GM12872 (cell line): ENCODE measurements at regions not wholly inside any gene's neighbourhood (a gene's known extent, or its start where the extent isn't known, plus 50 kb on each side); places are given as distances from the start of the nearest gene placed in this dataset.

Experiments used
- TF ChIP-seq, protein P1 (sequence below): IDR thresholded peaks from 3 replicates; pipeline ENCODE4 v1.5.1; 2011; ENCODE audit warnings: low read depth, mild to moderate bottlenecking, low read length, moderate library complexity; ENCODE audit not compliant: insufficient read depth

DNA sequence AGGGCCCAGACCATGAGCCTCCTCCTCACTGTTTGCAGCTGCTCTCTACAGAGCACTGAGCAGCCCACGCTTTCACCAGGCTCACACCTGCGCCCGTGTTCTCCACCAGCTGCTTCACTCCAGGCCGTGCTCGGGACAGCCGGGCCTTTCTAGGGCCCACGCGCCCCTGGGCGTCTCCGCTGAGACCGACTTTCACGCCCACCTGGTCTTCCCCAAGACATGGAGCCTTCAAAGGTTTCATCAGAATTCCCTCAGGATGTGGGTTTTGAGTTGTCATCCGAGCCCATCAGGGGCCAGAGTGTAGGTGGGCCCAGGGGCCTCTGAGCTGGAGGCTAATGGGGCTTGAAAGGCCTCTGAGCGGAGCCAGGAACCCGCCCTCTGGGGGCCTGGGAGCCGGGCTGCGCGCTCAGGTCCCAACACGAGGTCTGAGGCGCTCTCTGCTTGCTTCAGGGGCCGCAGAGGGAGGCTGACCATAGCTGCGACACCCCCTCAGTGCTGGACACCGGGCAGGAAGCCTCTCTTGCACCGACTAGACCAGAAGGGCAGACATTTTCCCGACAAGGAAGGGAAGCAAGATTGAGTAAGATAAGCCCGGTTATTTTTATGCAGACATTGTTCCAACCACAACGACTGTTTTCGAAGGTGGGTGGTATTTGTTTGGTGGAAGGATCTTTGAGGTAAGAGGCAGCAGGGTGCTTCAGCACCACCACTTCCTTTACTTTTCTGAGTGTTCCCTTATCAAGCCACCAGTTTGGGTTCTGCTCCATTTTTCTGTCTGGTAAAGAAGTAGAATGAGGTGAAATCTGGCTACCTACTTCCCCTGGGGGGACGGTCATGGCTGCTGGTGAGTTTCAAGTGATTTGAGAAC lies 125.0 kb upstream of the FUT8 start:
- TF ChIP-seq, protein P1, sequence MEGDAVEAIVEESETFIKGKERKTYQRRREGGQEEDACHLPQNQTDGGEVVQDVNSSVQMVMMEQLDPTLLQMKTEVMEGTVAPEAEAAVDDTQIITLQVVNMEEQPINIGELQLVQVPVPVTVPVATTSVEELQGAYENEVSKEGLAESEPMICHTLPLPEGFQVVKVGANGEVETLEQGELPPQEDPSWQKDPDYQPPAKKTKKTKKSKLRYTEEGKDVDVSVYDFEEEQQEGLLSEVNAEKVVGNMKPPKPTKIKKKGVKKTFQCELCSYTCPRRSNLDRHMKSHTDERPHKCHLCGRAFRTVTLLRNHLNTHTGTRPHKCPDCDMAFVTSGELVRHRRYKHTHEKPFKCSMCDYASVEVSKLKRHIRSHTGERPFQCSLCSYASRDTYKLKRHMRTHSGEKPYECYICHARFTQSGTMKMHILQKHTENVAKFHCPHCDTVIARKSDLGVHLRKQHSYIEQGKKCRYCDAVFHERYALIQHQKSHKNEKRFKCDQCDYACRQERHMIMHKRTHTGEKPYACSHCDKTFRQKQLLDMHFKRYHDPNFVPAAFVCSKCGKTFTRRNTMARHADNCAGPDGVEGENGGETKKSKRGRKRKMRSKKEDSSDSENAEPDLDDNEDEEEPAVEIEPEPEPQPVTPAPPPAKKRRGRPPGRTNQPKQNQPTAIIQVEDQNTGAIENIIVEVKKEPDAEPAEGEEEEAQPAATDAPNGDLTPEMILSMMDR: 0 out of 3 replicates have a peak, but pooled peaks have one; percentile 22

DNA sequence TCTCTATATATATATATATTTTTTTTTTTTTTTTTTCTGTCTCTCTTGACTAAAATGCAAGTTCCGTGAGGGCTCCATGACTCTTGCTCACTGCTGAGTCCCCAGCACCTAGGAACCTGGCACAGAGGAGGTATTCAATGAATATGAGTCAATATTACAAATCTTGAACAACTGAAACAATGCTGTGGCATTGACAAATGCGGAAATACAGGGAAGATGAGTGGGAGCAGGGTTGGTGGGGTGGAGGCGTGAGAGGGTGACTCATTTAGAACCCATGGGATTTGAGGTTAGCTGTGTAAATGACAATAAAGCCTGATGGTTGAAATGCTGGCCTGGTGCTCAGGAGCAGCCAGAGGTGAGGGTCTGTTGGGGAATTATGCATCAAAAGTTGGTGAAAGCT lies 121.7 kb upstream of the FUT8 start:
- TF ChIP-seq, protein P1: no peak

DNA sequence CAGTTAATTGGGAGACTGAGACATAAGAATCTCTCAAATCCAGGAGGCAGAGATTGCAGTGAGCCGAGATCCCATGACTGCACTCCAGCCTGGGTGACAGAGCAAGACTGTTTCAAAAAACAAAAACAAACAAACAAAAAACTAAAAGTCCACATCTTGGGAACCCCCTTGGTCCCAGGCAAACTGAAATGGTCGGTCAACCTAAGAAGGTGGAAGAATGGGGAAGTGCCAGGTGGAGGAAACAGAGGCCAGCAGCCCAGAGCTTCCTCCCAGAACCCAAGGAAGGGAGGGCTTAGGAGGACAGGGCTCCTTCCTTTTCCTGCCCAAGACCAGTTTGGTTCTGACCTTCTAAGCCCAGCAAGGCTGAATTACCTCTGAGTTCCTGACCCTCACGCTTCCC lies 121.0 kb upstream of the FUT8 start:
- TF ChIP-seq, protein P1: no peak

DNA sequence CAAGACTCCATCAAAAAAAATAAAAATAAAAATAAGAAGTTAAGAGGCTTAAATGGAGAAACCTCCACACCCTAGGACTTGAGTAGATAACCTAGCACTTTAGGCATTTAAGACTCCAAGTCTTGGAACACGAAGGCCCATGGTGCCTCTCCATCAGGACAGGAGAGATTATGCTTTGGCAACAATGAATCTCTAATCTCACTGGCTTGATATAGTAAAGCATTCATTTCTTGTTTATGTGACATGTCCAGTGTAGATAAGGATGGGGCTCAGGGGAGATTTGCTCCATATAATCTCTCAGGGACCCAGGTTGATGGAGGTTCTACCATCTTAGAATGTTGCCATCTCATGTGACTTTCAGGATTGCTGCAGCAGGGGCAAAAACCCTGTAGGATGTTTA lies 117.7 kb upstream of the FUT8 start:
- TF ChIP-seq, protein P1: no peak

DNA sequence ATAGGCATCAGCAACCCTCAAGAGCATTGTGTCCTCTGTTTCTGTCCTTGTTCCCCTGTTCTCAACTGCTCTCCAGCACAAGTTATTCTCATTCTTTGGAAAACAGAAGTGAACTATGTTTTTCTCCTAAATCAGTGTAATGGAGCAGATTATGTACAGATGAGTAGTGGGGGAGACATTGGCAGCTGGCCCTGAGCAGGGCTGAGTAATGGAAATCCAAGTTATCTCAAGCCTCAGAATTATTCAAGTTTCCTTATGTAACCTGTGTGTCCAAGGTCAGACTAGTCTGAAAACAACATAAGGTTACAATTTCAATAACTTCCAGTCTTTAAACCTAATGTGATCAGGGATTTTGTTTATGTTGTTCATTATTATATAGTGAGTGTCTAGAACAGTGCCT lies 116.1 kb upstream of the FUT8 start:
- TF ChIP-seq, protein P1: no peak

DNA sequence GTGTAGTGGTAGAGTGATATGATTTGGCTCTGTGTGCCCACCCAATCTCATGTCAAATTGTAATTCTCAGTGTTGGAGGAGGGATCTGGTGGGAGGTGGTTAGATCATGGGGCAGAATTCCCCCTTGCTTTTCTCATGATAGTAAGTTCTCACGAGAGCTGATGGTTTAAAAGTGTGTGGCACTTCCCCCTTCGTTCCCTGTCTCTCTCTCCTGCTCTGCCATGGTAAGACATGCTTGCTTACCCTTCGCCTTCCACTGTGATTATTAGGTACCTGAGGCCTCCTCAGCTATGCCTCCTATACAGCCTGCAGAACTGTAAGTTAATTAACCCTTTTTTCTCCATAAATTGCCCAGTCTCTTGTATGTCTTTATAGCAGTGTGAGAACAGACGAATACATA lies 115.7 kb upstream of the FUT8 start:
- TF ChIP-seq, protein P1: no peak

DNA sequence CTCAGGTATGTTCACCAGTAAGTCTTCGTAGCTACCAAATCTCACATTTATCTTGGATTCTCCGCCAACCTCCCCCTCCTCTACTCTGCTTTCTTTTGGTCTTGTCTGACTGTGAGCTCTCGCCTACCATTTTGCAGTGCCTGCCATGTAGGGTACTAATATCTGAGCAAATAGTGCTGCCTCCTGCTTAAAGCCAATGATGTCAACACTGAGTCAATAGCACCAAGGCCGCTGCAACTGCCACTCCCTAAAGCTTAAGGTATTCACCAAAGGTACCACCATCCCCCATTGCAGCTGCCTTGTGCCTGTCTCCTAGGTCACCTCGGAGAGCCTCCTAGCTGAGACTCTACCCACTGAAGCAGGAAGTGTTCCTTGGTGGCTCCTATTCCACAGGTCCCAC lies 114.8 kb upstream of the FUT8 start:
- TF ChIP-seq, protein P1: no peak
